Tibial nerve (tissue), 3 donors: ENCODE measurements at regions not wholly inside any gene's neighbourhood (a gene's known extent, or its start where the extent isn't known, plus 50 kb on each side); places are given as distances from the start of the nearest gene placed in this dataset.

Experiments used
- POLR2A ChIP-seq, 2 donors: fragments of 450-650 bp; IDR thresholded peaks; one replicate each; pipeline ENCODE4 v1.6.1; 2017; ENCODE audit warnings: antibody characterized with exemption in 2 of 2, mild to moderate bottlenecking in 2 of 2, moderate library complexity in 2 of 2
- TF ChIP-seq, protein P1 (sequence below), 5 experiments: fragments of 200-600 bp in 3 of 5; fragments of 450-650 bp in 2 of 5; sonication (generic) in 3 of 5; IDR thresholded peaks; one replicate each; pipeline ENCODE4 v1.5.1; 2016 to 2019; ENCODE audit warnings: antibody characterized with exemption in 5 of 5, mild to moderate bottlenecking in 3 of 5, moderate library complexity in 2 of 5

DNA sequence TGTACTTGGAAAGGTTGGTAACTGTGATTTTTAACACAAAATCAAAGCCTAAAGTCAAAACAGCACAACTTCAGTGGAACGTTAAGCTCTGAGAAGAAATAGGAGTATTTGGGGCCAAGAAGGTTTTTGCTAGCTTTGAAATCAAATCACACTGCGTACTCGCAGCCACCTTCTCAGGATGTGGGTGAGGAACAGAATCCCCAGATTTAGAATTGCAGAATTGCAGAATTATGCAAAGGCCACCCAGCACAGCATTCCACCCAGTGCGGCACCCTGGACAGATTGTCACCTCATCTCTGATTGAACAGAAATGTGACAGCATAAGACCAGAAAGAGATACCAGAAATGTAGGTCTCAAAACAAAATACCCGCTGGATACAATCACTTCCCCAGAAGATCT lies 181.1 kb downstream of the DHX15 start:
- TF ChIP-seq, protein P1, sequence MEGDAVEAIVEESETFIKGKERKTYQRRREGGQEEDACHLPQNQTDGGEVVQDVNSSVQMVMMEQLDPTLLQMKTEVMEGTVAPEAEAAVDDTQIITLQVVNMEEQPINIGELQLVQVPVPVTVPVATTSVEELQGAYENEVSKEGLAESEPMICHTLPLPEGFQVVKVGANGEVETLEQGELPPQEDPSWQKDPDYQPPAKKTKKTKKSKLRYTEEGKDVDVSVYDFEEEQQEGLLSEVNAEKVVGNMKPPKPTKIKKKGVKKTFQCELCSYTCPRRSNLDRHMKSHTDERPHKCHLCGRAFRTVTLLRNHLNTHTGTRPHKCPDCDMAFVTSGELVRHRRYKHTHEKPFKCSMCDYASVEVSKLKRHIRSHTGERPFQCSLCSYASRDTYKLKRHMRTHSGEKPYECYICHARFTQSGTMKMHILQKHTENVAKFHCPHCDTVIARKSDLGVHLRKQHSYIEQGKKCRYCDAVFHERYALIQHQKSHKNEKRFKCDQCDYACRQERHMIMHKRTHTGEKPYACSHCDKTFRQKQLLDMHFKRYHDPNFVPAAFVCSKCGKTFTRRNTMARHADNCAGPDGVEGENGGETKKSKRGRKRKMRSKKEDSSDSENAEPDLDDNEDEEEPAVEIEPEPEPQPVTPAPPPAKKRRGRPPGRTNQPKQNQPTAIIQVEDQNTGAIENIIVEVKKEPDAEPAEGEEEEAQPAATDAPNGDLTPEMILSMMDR (IDR thresholded peaks at IDR 0.05) = no peak
- TF ChIP-seq POLR2A (IDR thresholded peaks at IDR 0.05) = no peak
